GM18502 (cell line): ENCODE measurements at regions not wholly inside any gene's neighbourhood (a gene's known extent, or its start where the extent isn't known, plus 50 kb on each side); places are given as distances from the start of the nearest gene placed in this dataset.

ENCODE experiments used
- ATAC-seq: cut with Tn5 transposase; IDR thresholded peaks from one replicate; pipeline ENCODE4 v1.9.1; 2021; ENCODE audit warnings: mild to moderate bottlenecking; ENCODE audit not compliant: unreplicated experiment, poor library complexity

GRCh38 chr18:39030124-39030655 is 1464.6 kb upstream of the CELF4 start:
- no peak for ATAC-seq

- ATAC-seq, result no peak
Observed at GRCh38 chr18:39025531-39025930, 1459.9 kb upstream of the CELF4 start.

GRCh38 chr18:39019989-39020388 is 1454.4 kb upstream of the CELF4 start:
- no peak for ATAC-seq

GRCh38 chr18:39007031-39007902 is 1441.7 kb upstream of the CELF4 start:
- ATAC-seq, result no peak

GRCh38 chr18:38996056-38996455 is 1430.5 kb upstream of the CELF4 start:
- ATAC-seq, result no peak

GRCh38 chr18:38993342-38993741 is 1427.7 kb upstream of the CELF4 start:
- no peak for ATAC-seq

GRCh38 chr18:38984968-38985367 is 1419.4 kb upstream of the CELF4 start:
- ATAC-seq, result no peak

GRCh38 chr18:38982072-38982471 is 1416.5 kb upstream of the CELF4 start:
- no peak for ATAC-seq

GRCh38 chr18:38981389-38981788 is 1415.8 kb upstream of the CELF4 start:
- no peak for ATAC-seq

- ATAC-seq, result no peak
Observed at GRCh38 chr18:38980420-38980819, 1414.8 kb upstream of the CELF4 start.

GRCh38 chr18:38972571-38972970 is 1407.0 kb upstream of the CELF4 start:
- no peak for ATAC-seq

- no peak for ATAC-seq
Observed at GRCh38 chr18:38971881-38972280, 1406.3 kb upstream of the CELF4 start.

- ATAC-seq, result no peak
Observed at GRCh38 chr18:38966841-38967240, 1401.2 kb upstream of the CELF4 start.

GRCh38 chr18:38963943-38964660 is 1398.5 kb upstream of the CELF4 start:
- ATAC-seq, result no peak

- no peak for ATAC-seq
Observed at GRCh38 chr18:38961880-38962279, 1396.3 kb upstream of the CELF4 start.

- ATAC-seq, result no peak
Observed at GRCh38 chr18:38957736-38958135, 1392.1 kb upstream of the CELF4 start.

GRCh38 chr18:38956068-38956467 is 1390.5 kb upstream of the CELF4 start:
- ATAC-seq, result no peak

GRCh38 chr18:38951633-38952032 is 1386.0 kb upstream of the CELF4 start:
- ATAC-seq, result no peak

GRCh38 chr18:38948436-38948835 is 1382.8 kb upstream of the CELF4 start:
- no peak for ATAC-seq

- no peak for ATAC-seq
Observed at GRCh38 chr18:38944446-38945024, 1378.9 kb upstream of the CELF4 start.
